HuH-7 (cell line): ENCODE measurements at regions not wholly inside any gene's neighbourhood (a gene's known extent, or its start where the extent isn't known, plus 50 kb on each side); places are given as distances from the start of the nearest gene placed in this dataset.

Experiments used
- DNase-seq: peaks from one replicate; pipeline ENCODE4 v3.0.0; 2011; ENCODE audit warnings: low spot score

DNA sequence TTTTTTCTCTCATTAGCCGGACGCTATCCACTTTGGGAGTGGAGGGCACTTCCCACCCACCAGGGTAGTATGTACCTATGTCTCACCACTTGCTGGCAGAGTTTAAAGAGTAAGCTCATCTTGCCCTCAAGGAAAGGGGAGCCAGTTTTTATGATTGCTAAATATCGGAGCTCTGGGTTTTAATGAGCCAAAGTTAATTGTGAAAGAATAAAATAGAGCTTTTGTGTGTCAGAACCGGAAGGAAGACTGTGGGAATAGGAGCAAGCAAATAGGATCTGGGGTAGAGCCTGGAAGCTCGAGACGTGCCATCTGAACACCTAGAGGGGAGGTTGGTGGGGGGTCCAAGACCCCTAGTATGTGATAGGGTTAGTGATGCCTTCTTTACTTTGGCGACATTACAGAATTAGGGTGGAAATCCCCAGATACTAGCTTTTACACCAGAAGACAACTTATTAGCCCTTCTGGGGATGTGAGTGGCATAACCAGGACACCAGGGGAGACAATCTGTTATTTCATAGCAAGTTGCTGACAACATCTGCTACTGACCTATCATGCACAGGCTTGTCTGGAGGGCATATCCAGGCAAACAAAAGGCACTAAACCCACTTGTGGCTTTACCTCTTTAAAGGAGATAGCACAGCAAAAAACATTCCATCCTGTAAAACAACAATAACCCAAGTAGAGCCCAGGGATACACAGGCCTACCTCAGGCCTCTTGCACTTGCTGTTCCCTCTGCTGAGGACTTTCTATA, 333.8 kb downstream of the ZNF621 start:
- DNase-seq, result no peak

- DNase-seq, result no peak
These were observed 336.4 kb upstream of the CTNNB1 start for GRCh38 chr3:40862946-40863345.

DNA sequence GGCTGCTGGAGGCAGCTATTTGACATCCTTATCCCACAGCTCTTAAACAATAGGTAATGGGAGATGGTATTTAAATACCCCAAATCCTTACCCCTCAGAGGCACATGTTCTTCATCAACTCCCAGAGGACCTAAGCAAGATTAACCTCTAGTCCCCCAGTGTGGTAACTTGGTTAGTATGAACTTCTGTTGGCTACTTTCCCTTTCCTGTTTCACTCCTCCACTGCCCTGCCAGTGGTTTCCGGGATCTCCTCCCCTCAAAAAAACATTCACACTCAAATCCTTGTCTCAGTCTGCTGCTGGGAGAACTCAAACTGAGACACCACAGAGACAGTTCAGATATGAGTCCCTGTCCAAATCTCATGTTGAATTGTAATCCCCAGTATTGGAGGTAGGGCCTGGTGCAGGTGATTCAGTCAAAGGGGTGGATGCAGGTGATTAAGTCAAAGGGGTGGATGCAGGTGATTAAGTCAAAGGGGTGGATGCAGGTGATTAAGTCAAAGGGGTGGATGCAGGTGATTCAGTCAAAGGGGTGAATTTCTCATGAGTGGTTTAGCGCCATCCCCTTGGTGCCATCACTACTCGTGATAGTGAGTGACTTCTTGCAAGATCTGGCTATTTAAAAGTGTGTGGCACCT, 335.0 kb upstream of the CTNNB1 start:
- DNase-seq, result no peak

DNA sequence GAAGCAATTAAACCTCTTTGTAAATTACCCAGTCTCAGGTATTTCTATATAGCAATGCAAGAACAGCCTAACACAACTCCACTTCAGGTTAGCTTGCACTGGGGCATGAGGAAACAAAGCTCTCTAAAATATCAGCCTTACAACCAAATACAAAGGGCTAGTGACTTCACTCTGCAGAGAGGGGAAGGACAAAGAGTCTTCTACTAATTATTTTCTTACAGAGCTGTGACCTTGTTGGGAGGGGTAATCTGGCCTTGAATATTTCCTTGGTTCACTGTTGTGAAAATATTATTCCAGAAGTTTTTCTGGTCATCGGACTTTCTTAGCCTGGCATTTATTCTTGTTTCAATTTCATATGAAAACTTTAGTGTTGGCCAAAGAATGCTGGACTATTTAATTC, 334.4 kb upstream of the CTNNB1 start:
- no peak for DNase-seq

- DNase-seq, result no peak
These were observed 331.5 kb upstream of the CTNNB1 start for GRCh38 chr3:40867797-40868196.

GRCh38 chr3:40869013-40869412, 330.3 kb upstream of the CTNNB1 start:
- no peak for DNase-seq

GRCh38 chr3:40869939-40870338, 329.4 kb upstream of the CTNNB1 start:
- peak; percentile 17 for DNase-seq

- no peak for DNase-seq
These were observed 327.9 kb upstream of the CTNNB1 start for GRCh38 chr3:40871394-40871793.

DNA sequence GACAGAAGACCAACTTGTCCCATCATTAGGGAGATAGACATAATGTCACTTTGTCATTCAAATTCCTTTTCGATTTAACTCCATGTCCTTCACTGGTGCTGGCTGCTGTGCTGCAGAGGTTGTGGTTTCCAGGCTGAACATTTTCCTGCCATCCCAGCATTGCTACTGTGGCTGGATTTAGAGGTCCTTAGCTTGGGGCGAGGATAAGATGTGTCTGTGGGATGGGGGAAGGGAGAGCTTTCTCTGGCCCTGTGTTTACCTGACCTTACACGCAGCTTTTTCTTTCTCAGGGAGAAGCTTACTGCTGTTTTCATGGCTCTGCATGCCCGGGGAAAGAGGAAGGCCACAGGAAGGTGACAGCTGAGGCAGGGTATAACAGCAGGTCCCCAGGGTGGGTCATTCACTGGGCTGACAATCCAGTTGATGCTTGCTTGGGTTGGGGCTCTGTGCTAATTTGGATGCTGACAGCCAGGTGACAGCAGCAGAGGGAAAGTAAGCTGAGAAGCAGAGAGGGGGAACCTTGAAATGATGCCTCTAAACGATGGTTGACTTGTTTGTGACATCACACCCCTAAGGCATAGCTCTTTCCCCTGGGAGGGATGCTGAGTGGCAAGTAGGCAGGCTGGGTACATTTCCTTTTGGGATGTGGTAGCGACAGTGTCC, 326.9 kb upstream of the CTNNB1 start:
- DNase-seq, result no peak

DNA sequence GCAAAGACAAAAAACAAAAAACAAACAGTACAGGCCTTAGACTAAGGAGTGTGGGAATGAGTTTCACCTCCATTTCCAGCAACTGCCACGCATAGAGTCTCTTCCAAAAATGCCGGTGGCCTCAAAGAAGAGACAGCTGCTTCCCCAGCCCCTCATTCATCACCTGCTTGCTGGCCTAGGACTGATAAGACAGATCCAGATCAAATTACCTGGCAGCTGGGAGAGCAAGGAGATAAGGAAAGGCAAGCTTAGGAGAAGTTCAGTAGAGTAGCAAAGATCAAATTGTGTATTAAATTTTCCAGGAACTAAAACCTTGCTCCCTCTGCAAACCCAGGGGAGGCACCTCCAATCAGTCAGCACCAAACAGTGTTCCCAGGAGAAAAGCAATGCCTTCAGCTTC, 325.8 kb upstream of the CTNNB1 start:
- DNase-seq, result no peak

- DNase-seq, result no peak
These were observed 325.2 kb upstream of the CTNNB1 start for GRCh38 chr3:40873934-40874699.

GRCh38 chr3:40875581-40875980, 323.7 kb upstream of the CTNNB1 start:
- no peak for DNase-seq

- DNase-seq, result no peak
These were observed 323.3 kb upstream of the CTNNB1 start for GRCh38 chr3:40876009-40876408.

- DNase-seq, result no peak
These were observed 322.8 kb upstream of the CTNNB1 start for GRCh38 chr3:40876496-40876895.

- DNase-seq, result no peak
These were observed 321.5 kb upstream of the CTNNB1 start for GRCh38 chr3:40877631-40878463.

- DNase-seq, result no peak
These were observed 320.8 kb upstream of the CTNNB1 start for GRCh38 chr3:40878464-40878905.

DNA sequence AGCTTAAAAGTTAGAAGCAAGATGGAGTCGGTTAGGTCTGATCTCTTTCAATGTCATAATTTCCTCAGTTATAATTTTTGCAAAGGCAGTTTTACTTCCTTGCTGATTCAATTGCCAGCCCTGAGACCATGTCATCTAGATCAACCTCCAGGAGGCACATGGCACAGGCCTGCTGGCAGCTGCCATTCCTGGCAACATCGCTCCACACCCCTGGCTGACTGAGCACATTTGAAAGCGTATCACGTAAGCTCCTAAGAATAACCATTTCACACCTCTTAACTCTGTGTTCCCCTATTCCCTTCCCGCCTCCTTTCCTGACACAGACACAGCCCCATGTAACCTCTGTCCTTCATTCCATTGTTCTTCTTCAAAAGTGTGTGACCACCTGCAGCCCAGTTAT, 313.9 kb upstream of the CTNNB1 start:
- no peak for DNase-seq

DNA sequence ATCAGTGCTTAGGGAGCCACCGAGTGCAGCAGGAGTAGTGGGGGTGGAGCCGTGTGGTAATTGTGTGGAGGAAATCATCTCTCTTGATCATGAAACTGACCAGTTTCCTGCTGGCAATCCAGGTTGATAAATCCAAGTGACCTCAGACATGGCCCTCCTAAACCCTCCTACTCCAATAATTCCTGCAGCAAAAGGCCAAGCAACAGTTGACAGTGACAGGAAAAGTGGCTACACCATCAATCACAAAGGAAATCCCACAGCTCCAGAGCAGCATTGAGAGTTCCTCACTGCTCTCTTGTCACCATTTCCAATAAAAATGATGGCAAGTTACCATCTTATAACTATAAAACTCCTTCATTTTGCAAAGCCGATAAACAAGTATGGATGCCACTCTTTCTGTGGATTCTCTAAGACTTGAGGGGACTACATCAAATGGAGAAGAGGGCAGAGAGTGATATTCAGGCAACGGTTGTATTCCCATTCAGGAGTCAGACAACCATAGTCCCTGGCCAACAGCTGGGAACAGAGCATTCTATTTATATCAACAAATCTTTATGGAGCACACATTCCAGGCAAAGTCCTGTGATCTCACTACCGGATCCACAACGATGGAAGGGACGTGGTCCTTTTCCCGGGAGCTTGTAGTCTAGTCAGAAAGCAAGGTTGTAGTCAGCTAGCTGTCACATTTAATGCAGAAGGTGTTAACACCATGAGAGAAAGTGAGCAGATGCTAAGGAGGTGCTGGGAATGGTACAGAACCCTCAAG, 312.5 kb upstream of the CTNNB1 start:
- no peak for DNase-seq

GRCh38 chr3:40891186-40891585, 308.1 kb upstream of the CTNNB1 start:
- DNase-seq, result no peak

- DNase-seq, result no peak
These were observed 304.2 kb upstream of the CTNNB1 start for GRCh38 chr3:40895109-40895508.

- no peak for DNase-seq
These were observed 300.0 kb upstream of the CTNNB1 start for GRCh38 chr3:40899286-40899712.
